Thyroid gland (tissue), 4 donors: ENCODE measurements at regions not wholly inside any gene's neighbourhood (a gene's known extent, or its start where the extent isn't known, plus 50 kb on each side); places are given as distances from the start of the nearest gene placed in this dataset.

Experiments used
- DNase-seq, 2 donors: peaks; one replicate each; pipeline ENCODE4 v3.0.0-alpha.2; 2019
- H3K27ac ChIP-seq, 3 donors: fragments of 200-600 bp; sonication (generic); 1 replicate in 2 of 3; 2 replicates in 1 of 3; pipeline ENCODE4 v1.5.1; 2016 to 2019; ENCODE audit warnings: mild to moderate bottlenecking in 1 of 3, moderate library complexity in 1 of 3
- H3K27me3 ChIP-seq: fragments of 200-600 bp; sonication (generic); one replicate; pipeline ENCODE4 v1.5.1; 2019
- H3K36me3 ChIP-seq, 2 donors: fragments of 200-600 bp; sonication (generic); one replicate each; pipeline ENCODE4 v1.5.1; 2016 to 2019
- H3K4me1 ChIP-seq, 2 donors: fragments of 200-600 bp; sonication (generic); one replicate each; pipeline ENCODE4 v1.5.1; 2017 to 2019
- H3K4me3 ChIP-seq, 3 donors: fragments of 200-600 bp; sonication (generic); replicated peaks in 1 of 3; 1 replicate in 2 of 3; 2 replicates in 1 of 3; pipeline ENCODE4 v1.5.1; 2016; ENCODE audit warnings: mild to moderate bottlenecking in 1 of 3
- H3K9me3 ChIP-seq: fragments of 200-600 bp; sonication (generic); one replicate; pipeline ENCODE4 v1.5.1; 2017
- POLR2A ChIP-seq, 2 donors: fragments of 450-650 bp; IDR thresholded peaks; one replicate each; pipeline ENCODE4 v1.6.1; 2017; ENCODE audit warnings: antibody characterized with exemption in 2 of 2, mild to moderate bottlenecking in 2 of 2, moderate library complexity in 1 of 2
- WGBS, 2 donors: methylation state at CpG; one replicate each; pipeline ENCODE4 v1.1.5; 2017; 5-methylcytosine and 5-hydroxymethylcytosine counted together
- intact Hi-C: fragments of 100-400 bp; cut with DNase I; formaldehyde crosslinking; loops from one replicate; pipeline ENCODE4 v1.15.1; 2023
- TF ChIP-seq, protein P1 (sequence below), 6 experiments: fragments of 200-600 bp in 3 of 6; fragments of 450-650 bp in 3 of 6; sonication (generic) in 3 of 6; IDR thresholded peaks; one replicate each; pipeline ENCODE4 v1.5.1; 2016 to 2019; ENCODE audit warnings: antibody characterized with exemption in 6 of 6, mild to moderate bottlenecking in 2 of 6, inconsistent platforms in 1 of 6, moderate library complexity in 1 of 6

- Histone ChIP-seq H3K27me3 (no peaks in the 10 kb centered on the region), H3K4me3 (no peak overlapping the region), H3K9me3 (no peaks in the 10 kb centered on the region), H3K36me3 (no peaks in the 10 kb centered on the region), H3K27ac (no peak overlapping the region), H3K4me1 (no peaks in the 10 kb centered on the region)
- intact Hi-C loops = no loop called here
- TF ChIP-seq, protein P1, sequence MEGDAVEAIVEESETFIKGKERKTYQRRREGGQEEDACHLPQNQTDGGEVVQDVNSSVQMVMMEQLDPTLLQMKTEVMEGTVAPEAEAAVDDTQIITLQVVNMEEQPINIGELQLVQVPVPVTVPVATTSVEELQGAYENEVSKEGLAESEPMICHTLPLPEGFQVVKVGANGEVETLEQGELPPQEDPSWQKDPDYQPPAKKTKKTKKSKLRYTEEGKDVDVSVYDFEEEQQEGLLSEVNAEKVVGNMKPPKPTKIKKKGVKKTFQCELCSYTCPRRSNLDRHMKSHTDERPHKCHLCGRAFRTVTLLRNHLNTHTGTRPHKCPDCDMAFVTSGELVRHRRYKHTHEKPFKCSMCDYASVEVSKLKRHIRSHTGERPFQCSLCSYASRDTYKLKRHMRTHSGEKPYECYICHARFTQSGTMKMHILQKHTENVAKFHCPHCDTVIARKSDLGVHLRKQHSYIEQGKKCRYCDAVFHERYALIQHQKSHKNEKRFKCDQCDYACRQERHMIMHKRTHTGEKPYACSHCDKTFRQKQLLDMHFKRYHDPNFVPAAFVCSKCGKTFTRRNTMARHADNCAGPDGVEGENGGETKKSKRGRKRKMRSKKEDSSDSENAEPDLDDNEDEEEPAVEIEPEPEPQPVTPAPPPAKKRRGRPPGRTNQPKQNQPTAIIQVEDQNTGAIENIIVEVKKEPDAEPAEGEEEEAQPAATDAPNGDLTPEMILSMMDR (IDR thresholded peaks at IDR 0.05) = no peak
- no peak for TF ChIP-seq POLR2A (IDR thresholded peaks at IDR 0.05)
- no peak for DNase-seq
- 93 to 95% methylated on average over 2 of the region's 2 CpGs for WGBS, 2 donors
Measured at GRCh38 chr10:36547965-36548364, 577.4 kb upstream of the ANKRD30A start.

- WGBS, 2 donors = 70 to 71% methylated on average over 4 of the region's 4 CpGs
- no peaks in the 10 kb centered on the region for H3K36me3 ChIP-seq
- no peak overlapping the region for H3K27ac ChIP-seq
- no peak for DNase-seq
- H3K27me3 ChIP-seq = no peaks in the 10 kb centered on the region
- no peaks in the 10 kb centered on the region for H3K9me3 ChIP-seq
- TF ChIP-seq POLR2A (IDR thresholded peaks at IDR 0.05) = no peak
- intact Hi-C loops = no loop called here
- no peaks in the 10 kb centered on the region for H3K4me1 ChIP-seq
- H3K4me3 ChIP-seq = no peak overlapping the region
Measured at GRCh38 chr10:36542493-36542892, 582.9 kb upstream of the ANKRD30A start.

GRCh38 chr10:36540611-36541010, 584.8 kb upstream of the ANKRD30A start:
- no peak overlapping the region for H3K27ac ChIP-seq
- H3K9me3 ChIP-seq = no peaks in the 10 kb centered on the region
- H3K4me3 ChIP-seq = no peak overlapping the region
- intact Hi-C loops = no loop called here
- no peaks in the 10 kb centered on the region for H3K27me3 ChIP-seq
- H3K36me3 ChIP-seq = no peaks in the 10 kb centered on the region
- 98% methylated on average over 3 of the region's 3 CpGs for WGBS, 2 donors
- no peaks in the 10 kb centered on the region for H3K4me1 ChIP-seq
- TF ChIP-seq, protein P1 (IDR thresholded peaks at IDR 0.05) = no peak
- no peak for TF ChIP-seq POLR2A (IDR thresholded peaks at IDR 0.05)
- no peak for DNase-seq

GRCh38 chr10:36538953-36539586, 586.3 kb upstream of the ANKRD30A start:
- intact Hi-C loops = no loop called here
- WGBS, 2 donors = 60 to 61% methylated on average over 3 of the region's 3 CpGs
- Histone ChIP-seq H3K9me3 (no peaks in the 10 kb centered on the region), H3K27me3 (no peaks in the 10 kb centered on the region), H3K4me1 (no peaks in the 10 kb centered on the region), H3K36me3 (no peaks in the 10 kb centered on the region), H3K27ac (no peak overlapping the region), H3K4me3 (no peak overlapping the region)
- TF ChIP-seq POLR2A (IDR thresholded peaks at IDR 0.05) = no peak
- TF ChIP-seq, protein P1 (IDR thresholded peaks at IDR 0.05) = no peak
- peak; percentile 5 to 9 for DNase-seq

DNA sequence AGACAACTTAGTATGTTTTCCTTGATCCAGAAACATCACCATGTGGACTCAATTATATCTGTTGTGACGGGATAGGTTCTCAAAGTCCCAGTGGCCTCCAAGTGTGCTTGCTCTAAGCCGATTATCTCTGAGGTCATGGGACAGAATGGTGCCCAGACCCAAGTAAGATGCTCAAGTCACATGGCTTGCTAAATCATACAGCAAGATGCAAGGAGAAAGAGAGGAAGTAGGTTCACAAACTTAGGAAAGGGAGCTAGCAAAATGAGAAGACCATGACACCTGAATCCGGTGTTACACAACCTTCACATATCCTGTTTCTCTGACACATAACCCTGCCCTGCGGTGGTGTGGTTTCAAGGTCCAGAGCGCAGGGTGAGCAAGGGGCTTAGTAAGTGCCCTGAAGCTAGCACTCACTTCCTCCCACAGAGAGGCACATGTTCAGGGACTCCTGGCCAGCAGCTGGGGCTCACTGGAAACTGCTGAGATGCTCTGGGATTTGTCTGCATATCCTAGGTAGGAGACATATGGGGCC, 590.9 kb upstream of the ANKRD30A start:
- Histone ChIP-seq H3K9me3 (no peaks in the 10 kb centered on the region), H3K36me3 (no peaks in the 10 kb centered on the region), H3K27me3 (no peaks in the 10 kb centered on the region), H3K4me3 (no peak overlapping the region), H3K4me1 (no peaks in the 10 kb centered on the region), H3K27ac (no peak overlapping the region)
- intact Hi-C loops = no loop called here
- WGBS, 2 donors = 64 to 84% methylated on average over 5 of the region's 5 CpGs
- DNase-seq = peak in 1 of 2 donors; percentile 2
- TF ChIP-seq, protein P1 (IDR thresholded peaks at IDR 0.05) = no peak
- no peak for TF ChIP-seq POLR2A (IDR thresholded peaks at IDR 0.05)
